ENCODE measurements at regions not wholly inside any gene's neighbourhood (a gene's known extent, or its start where the extent isn't known, plus 50 kb on each side); places are given as distances from the start of the nearest gene placed in this dataset.

GRCh38 chr9:93884808-93885207 is 70.3 kb downstream of the BARX1 start:
- no peak for TF ChIP-seq CTCF (IDR thresholded peaks at IDR 0.05)
- no peak for TF ChIP-seq POLR2A (IDR thresholded peaks at IDR 0.05)

Data from breast epithelium (tissue), 3 donors.